Esophagus squamous epithelium (tissue), 4 donors: ENCODE measurements at regions not wholly inside any gene's neighbourhood (a gene's known extent, or its start where the extent isn't known, plus 50 kb on each side); places are given as distances from the start of the nearest gene placed in this dataset.

ENCODE experiments used
- CTCF ChIP-seq, 6 experiments: fragments of 450-650 bp in 4 of 6; fragments of 200-600 bp in 2 of 6; sonication (generic) in 2 of 6; IDR thresholded peaks; one replicate each; pipeline ENCODE4 v1.5.1; 2016 to 2019; ENCODE audit warnings: antibody characterized with exemption in 6 of 6, mild to moderate bottlenecking in 4 of 6, moderate library complexity in 4 of 6
- POLR2A ChIP-seq, 4 donors: fragments of 450-650 bp; IDR thresholded peaks; one replicate each; pipeline ENCODE4 v1.6.1; 2017; ENCODE audit warnings: antibody characterized with exemption in 4 of 4, mild to moderate bottlenecking in 4 of 4, moderate library complexity in 3 of 4

- no peak for TF ChIP-seq CTCF (IDR thresholded peaks at IDR 0.05)
- TF ChIP-seq POLR2A (IDR thresholded peaks at IDR 0.05) = no peak
Measured at GRCh38 chr17:77619851-77620250, 338.7 kb upstream of the TNRC6C start.
